Astrocyte of the spinal cord (primary cell): ENCODE measurements at regions not wholly inside any gene's neighbourhood (a gene's known extent, or its start where the extent isn't known, plus 50 kb on each side); places are given as distances from the start of the nearest gene placed in this dataset.

Experiments used
- DNase-seq: peaks from one replicate; pipeline ENCODE4 v3.0.0; 2011; ENCODE audit warnings: low read depth, low spot score
- H3K4me3 ChIP-seq: 2 replicates; pipeline ENCODE4 v1.5.1; 2011; ENCODE audit warnings: low read depth, mild to moderate bottlenecking, low read length, moderate library complexity
- CTCF ChIP-seq: IDR thresholded peaks from 2 replicates; pipeline ENCODE4 v1.5.1; 2012; ENCODE audit warnings: low read depth, mild to moderate bottlenecking, low read length, inconsistent platforms
- in situ Hi-C: cut with HindIII; loops from 2 replicates; pipeline ENCODE4 v1.10.0; 2017; ENCODE audit warnings: low sequenced_read_pairs

- TF ChIP-seq CTCF, result no peak
Observed at GRCh38 chr3:64801856-64802255, 114.1 kb upstream of the ADAMTS9 start.

GRCh38 chr3:64799606-64800005 lies 111.8 kb upstream of the ADAMTS9 start:
- TF ChIP-seq CTCF, result no peak
- no peak for DNase-seq
- no peak overlapping the region for H3K4me3 ChIP-seq
- in situ Hi-C loops, result no loop called here

More at GRCh38 chr3:64801856-64802255, 114.1 kb upstream of the ADAMTS9 start:
- DNase-seq, result no peak
- in situ Hi-C loops, result no loop called here
- H3K4me3 ChIP-seq, result no peak overlapping the region

DNA sequence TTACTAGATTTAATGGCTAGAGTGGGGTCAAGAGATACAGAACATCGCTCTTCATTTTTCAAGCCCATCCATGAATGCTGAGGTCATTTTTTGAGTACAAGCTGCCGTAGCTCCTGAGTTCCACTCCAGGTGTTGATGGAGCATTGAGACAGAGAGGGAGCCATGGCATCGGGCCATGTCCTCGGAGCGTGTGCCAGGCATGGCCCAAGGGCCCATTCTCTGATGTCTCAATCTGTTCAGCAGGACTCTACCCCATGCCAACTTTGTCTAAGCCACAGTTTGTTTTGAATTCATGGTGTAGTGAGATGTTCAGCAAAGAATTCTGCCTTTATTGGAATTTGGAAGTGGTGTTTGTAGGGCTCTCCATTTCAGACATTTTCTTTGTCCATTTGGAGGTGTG lies 110.5 kb upstream of the ADAMTS9 start:
- no peak for DNase-seq
- TF ChIP-seq CTCF, result no peak
- no peak overlapping the region for H3K4me3 ChIP-seq
- in situ Hi-C loops, result no loop called here

- in situ Hi-C loops, result no loop called here
- no peak for TF ChIP-seq CTCF
- no peak for DNase-seq
- H3K4me3 ChIP-seq, result no peak overlapping the region
Observed at GRCh38 chr3:64796607-64797399, 109.0 kb upstream of the ADAMTS9 start.

- TF ChIP-seq CTCF, result no peak
- no peak overlapping the region for H3K4me3 ChIP-seq
- DNase-seq, result no peak
- in situ Hi-C loops, result no loop called here
Observed at GRCh38 chr3:64792445-64792844, 104.6 kb upstream of the ADAMTS9 start.

GRCh38 chr3:64789111-64789510 lies 101.3 kb upstream of the ADAMTS9 start:
- no peak for TF ChIP-seq CTCF
- in situ Hi-C loops, result no loop called here
- no peak overlapping the region for H3K4me3 ChIP-seq
- no peak for DNase-seq
